ENCODE measurements at regions not wholly inside any gene's neighbourhood (a gene's known extent, or its start where the extent isn't known, plus 50 kb on each side); places are given as distances from the start of the nearest gene placed in this dataset.

- H3K4me3 ChIP-seq (ENCODE audit: low read length in 3 of 3) = no peak overlapping the region
- no peaks in the 10 kb centered on the region for H3K4me1 ChIP-seq (ENCODE audit: control insufficient read depth in 2 of 3, insufficient read depth in 2 of 3, low read depth in 1 of 3, low read length in 3 of 3)
- H3K27ac ChIP-seq (ENCODE audit: low read depth in 2 of 2, low read length in 2 of 2) = no peak overlapping the region
- intact Hi-C loops (cut with DNase I) = no loop called here
- no peak for TF ChIP-seq CTCF (IDR thresholded peaks at IDR 0.05; ENCODE audit: borderline replicate concordance, extremely low read depth, insufficient read depth)
- no peaks in the 10 kb centered on the region for H3K27me3 ChIP-seq (ENCODE audit: control insufficient read depth, insufficient read depth, low read length)
- H3K9ac ChIP-seq (ENCODE audit: low read length in 3 of 3) = no peak overlapping the region
- FAIRE-seq = no peak
- H3K36me3 ChIP-seq (ENCODE audit: control insufficient read depth in 2 of 3, insufficient read depth in 3 of 3, low read length in 3 of 3) = no peaks in the 10 kb centered on the region
- DNase-seq = no peak
- H3K9me3 ChIP-seq (ENCODE audit: control insufficient read depth in 2 of 3, insufficient read depth in 1 of 3, low read length in 3 of 3) = no peaks in the 10 kb centered on the region
These were observed 56.8 kb upstream of the TBCA start for GRCh38 chr5:77832938-77833337.

GRCh38 chr5:77832166-77832770, 56.1 kb upstream of the TBCA start:
- Histone ChIP-seq H3K4me3 (ENCODE audit: low read length in 3 of 3) (no peak overlapping the region), H3K4me1 (ENCODE audit: control insufficient read depth in 2 of 3, insufficient read depth in 2 of 3, low read depth in 1 of 3, low read length in 3 of 3) (no peaks in the 10 kb centered on the region), H3K27ac (ENCODE audit: low read depth in 2 of 2, low read length in 2 of 2) (no peak overlapping the region), H3K9me3 (ENCODE audit: control insufficient read depth in 2 of 3, insufficient read depth in 1 of 3, low read length in 3 of 3) (no peaks in the 10 kb centered on the region), H3K9ac (ENCODE audit: low read length in 3 of 3) (no peak overlapping the region), H3K27me3 (ENCODE audit: control insufficient read depth, insufficient read depth, low read length) (no peaks in the 10 kb centered on the region), H3K36me3 (ENCODE audit: control insufficient read depth in 2 of 3, insufficient read depth in 3 of 3, low read length in 3 of 3) (no peaks in the 10 kb centered on the region)
- DNase-seq (no peak), FAIRE-seq (no peak)
- TF ChIP-seq CTCF (IDR thresholded peaks at IDR 0.05; ENCODE audit: borderline replicate concordance, extremely low read depth, insufficient read depth) = no peak
- intact Hi-C loops (cut with DNase I) = no loop called here

DNA sequence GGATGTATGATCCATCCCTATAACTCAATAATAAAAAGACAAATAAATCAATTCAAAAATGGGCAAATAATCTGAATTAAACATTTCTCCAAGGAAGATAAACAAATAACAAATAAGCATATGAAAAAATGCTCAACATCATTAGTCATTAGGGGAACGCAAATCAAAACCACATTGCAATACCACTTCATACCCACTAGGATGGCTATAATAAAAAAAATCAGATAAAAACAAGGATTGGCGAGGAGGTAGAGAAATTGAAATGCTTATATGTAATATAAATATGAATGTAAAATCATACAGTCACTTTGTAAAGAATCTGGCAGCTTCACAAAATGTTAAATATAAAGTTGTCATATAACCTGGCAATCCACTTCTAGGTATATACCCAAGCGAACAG, 52.3 kb upstream of the TBCA start:
- Histone ChIP-seq H3K4me1 (ENCODE audit: control insufficient read depth in 2 of 3, insufficient read depth in 2 of 3, low read depth in 1 of 3, low read length in 3 of 3) (no peaks in the 10 kb centered on the region), H3K4me3 (ENCODE audit: low read length in 3 of 3) (no peak overlapping the region), H3K27me3 (ENCODE audit: control insufficient read depth, insufficient read depth, low read length) (no peaks in the 10 kb centered on the region), H3K9me3 (ENCODE audit: control insufficient read depth in 2 of 3, insufficient read depth in 1 of 3, low read length in 3 of 3) (no peaks in the 10 kb centered on the region), H3K36me3 (ENCODE audit: control insufficient read depth in 2 of 3, insufficient read depth in 3 of 3, low read length in 3 of 3) (no peaks in the 10 kb centered on the region), H3K27ac (ENCODE audit: low read depth in 2 of 2, low read length in 2 of 2) (no peak overlapping the region), H3K9ac (ENCODE audit: low read length in 3 of 3) (no peak overlapping the region)
- DNase-seq (no peak), FAIRE-seq (no peak)
- no peak for TF ChIP-seq CTCF (IDR thresholded peaks at IDR 0.05; ENCODE audit: borderline replicate concordance, extremely low read depth, insufficient read depth)
- intact Hi-C loops (cut with DNase I) = no loop called here

Measured in kidney (tissue), 13 donors.